ENCODE measurements at regions not wholly inside any gene's neighbourhood (a gene's known extent, or its start where the extent isn't known, plus 50 kb on each side); places are given as distances from the start of the nearest gene placed in this dataset.

- Histone ChIP-seq H3K4me3 (no peak overlapping the region), H3K9me3 (ENCODE audit: control insufficient read depth in 4 of 4, insufficient read depth in 3 of 4, low read length in 3 of 4) (peaks cover 0 to 7% (median 1%) of the 10 kb centered on the region in 4 donors), H3K27ac (ENCODE audit: low read depth in 1 of 2, low read length in 1 of 2) (peak overlapping the region in 1 of 2 donors; percentile 71), H3K27me3 (ENCODE audit: control insufficient read depth in 3 of 3, insufficient read depth in 3 of 3, low read length in 2 of 3) (no peaks in the 10 kb centered on the region), H3K36me3 (ENCODE audit: control insufficient read depth in 4 of 4, insufficient read depth in 4 of 4, low read length in 4 of 4) (no peaks in the 10 kb centered on the region), H3K9ac (ENCODE audit: insufficient read depth in 1 of 2, low read length in 2 of 2) (no peak overlapping the region), H3K4me1 (ENCODE audit: control insufficient read depth in 5 of 5, insufficient read depth in 5 of 5, low read length in 5 of 5) (peaks cover 2 to 30% (median 17%) of the 10 kb centered on the region in 5 donors)
- 97 to 98% methylated on average over 10 of the region's 10 CpGs for WGBS, 2 donors
- no peak for DNase-seq
- no peak for TF ChIP-seq CTCF (IDR thresholded peaks at IDR 0.05; ENCODE audit: control extremely low read depth, extremely low read depth)
- no peak for ATAC-seq (ENCODE audit: insufficient read depth, low FRiP score)
Measured at GRCh38 chr2:226649201-226649600, 150.4 kb downstream of the IRS1 start.

- ATAC-seq (ENCODE audit: insufficient read depth, low FRiP score) (no peak), DNase-seq (no peak)
- WGBS, 2 donors = 78 to 83% methylated on average over 28 of the region's 28 CpGs
- Histone ChIP-seq H3K9ac (ENCODE audit: insufficient read depth in 1 of 2, low read length in 2 of 2) (no peak overlapping the region), H3K4me1 (ENCODE audit: control insufficient read depth in 5 of 5, insufficient read depth in 5 of 5, low read length in 5 of 5) (peaks cover 4 to 42% (median 17%) of the 10 kb centered on the region in 5 donors), H3K27ac (ENCODE audit: low read depth in 1 of 2, low read length in 1 of 2) (no peak overlapping the region), H3K4me3 (no peak overlapping the region), H3K9me3 (ENCODE audit: control insufficient read depth in 4 of 4, insufficient read depth in 3 of 4, low read length in 3 of 4) (peaks cover 0 to 7% (median 2%) of the 10 kb centered on the region in 4 donors), H3K27me3 (ENCODE audit: control insufficient read depth in 3 of 3, insufficient read depth in 3 of 3, low read length in 2 of 3) (no peaks in the 10 kb centered on the region), H3K36me3 (ENCODE audit: control insufficient read depth in 4 of 4, insufficient read depth in 4 of 4, low read length in 4 of 4) (no peaks in the 10 kb centered on the region)
- TF ChIP-seq CTCF (IDR thresholded peaks at IDR 0.05; ENCODE audit: control extremely low read depth, extremely low read depth) = no peak
Measured at GRCh38 chr2:226647621-226648518, 151.8 kb downstream of the IRS1 start.

GRCh38 chr2:226644399-226644865 lies 155.2 kb downstream of the IRS1 start:
- peaks cover 2 to 23% (median 7%) of the 10 kb centered on the region in 5 donors for H3K4me1 ChIP-seq (ENCODE audit: control insufficient read depth in 5 of 5, insufficient read depth in 5 of 5, low read length in 5 of 5)
- no peak overlapping the region for H3K9ac ChIP-seq (ENCODE audit: insufficient read depth in 1 of 2, low read length in 2 of 2)
- DNase-seq (peak in 2 of 3 donors; percentile 27 to 67), ATAC-seq (ENCODE audit: insufficient read depth, low FRiP score) (no peak)
- no peak for TF ChIP-seq CTCF (IDR thresholded peaks at IDR 0.05; ENCODE audit: control extremely low read depth, extremely low read depth)
- H3K36me3 ChIP-seq (ENCODE audit: control insufficient read depth in 4 of 4, insufficient read depth in 4 of 4, low read length in 4 of 4) = no peaks in the 10 kb centered on the region
- H3K9me3 ChIP-seq (ENCODE audit: control insufficient read depth in 4 of 4, insufficient read depth in 3 of 4, low read length in 3 of 4) = peaks cover 0 to 17% (median 3%) of the 10 kb centered on the region in 4 donors
- WGBS, 2 donors = 39 to 45% methylated on average over 6 of the region's 6 CpGs
- no peak overlapping the region for H3K27ac ChIP-seq (ENCODE audit: low read depth in 1 of 2, low read length in 1 of 2)
- H3K27me3 ChIP-seq (ENCODE audit: control insufficient read depth in 3 of 3, insufficient read depth in 3 of 3, low read length in 2 of 3) = no peaks in the 10 kb centered on the region
- no peak overlapping the region for H3K4me3 ChIP-seq

Data from lung (tissue), 11 donors.